ENCODE measurements at regions not wholly inside any gene's neighbourhood (a gene's known extent, or its start where the extent isn't known, plus 50 kb on each side); places are given as distances from the start of the nearest gene placed in this dataset.

GRCh38 chr3:137642831-137643230 lies 121.3 kb upstream of the SOX14 start:
- Histone ChIP-seq H3K9me2 (ENCODE audit: insufficient read depth, low read length) (no peaks in the 10 kb centered on the region), H3K79me2 (replicated peaks; ENCODE audit: insufficient read depth, low read length) (no peaks in the 10 kb centered on the region), H3K27me3 (ENCODE audit: insufficient read depth, low read depth, low read length) (no peaks in the 10 kb centered on the region), H2AFZ (ENCODE audit: low read depth, low read length) (no peak overlapping the region), H3K9me3 (ENCODE audit: low read length) (no peaks in the 10 kb centered on the region), H3F3A (ENCODE audit: insufficient read depth, low read length, poor library complexity, severe bottlenecking) (no peaks in the 10 kb centered on the region), H3K4me3 (ENCODE audit: low read length) (no peak overlapping the region), H3K9ac (ENCODE audit: low read length) (no peak overlapping the region), H3K4me2 (ENCODE audit: low read length) (no peak overlapping the region), H4K20me1 (ENCODE audit: insufficient read depth) (no peaks in the 10 kb centered on the region), H3K27ac (ENCODE audit: low read length) (no peak overlapping the region), H3K36me3 (ENCODE audit: insufficient read depth, low read length) (no peaks in the 10 kb centered on the region)
- TF ChIP-seq RAD21 (conservative IDR thresholded peaks at IDR 0.05) (no peak), TAF1 (IDR thresholded peaks at IDR 0.05; ENCODE audit: low read depth) (no peak), REST (IDR thresholded peaks at IDR 0.05; ENCODE audit: borderline replicate concordance) (no peak), EP300 (conservative IDR thresholded peaks at IDR 0.05; ENCODE audit: poor library complexity, severe bottlenecking) (no peak), SMC3 (conservative IDR thresholded peaks at IDR 0.05; ENCODE audit: poor library complexity) (no peak), CTCF (IDR thresholded peaks at IDR 0.05; ENCODE audit: poor library complexity, severe bottlenecking) (no peak), POLR2AphosphoS5 (IDR thresholded peaks at IDR 0.05) (no peak), MXI1 (conservative IDR thresholded peaks at IDR 0.05; ENCODE audit: poor library complexity, severe bottlenecking) (no peak), EZH2 (IDR thresholded peaks at IDR 0.05; ENCODE audit: borderline replicate concordance, insufficient read depth, low read length, poor library complexity, severe bottlenecking) (no peak)

GRCh38 chr3:137647179-137647578 lies 116.9 kb upstream of the SOX14 start:
- Histone ChIP-seq H3K9me3 (ENCODE audit: low read length) (no peaks in the 10 kb centered on the region), H3F3A (ENCODE audit: insufficient read depth, low read length, poor library complexity, severe bottlenecking) (no peaks in the 10 kb centered on the region), H3K4me2 (ENCODE audit: low read length) (no peak overlapping the region), H3K9ac (ENCODE audit: low read length) (no peak overlapping the region), H2AFZ (ENCODE audit: low read depth, low read length) (no peak overlapping the region), H3K9me2 (ENCODE audit: insufficient read depth, low read length) (no peaks in the 10 kb centered on the region), H3K27ac (ENCODE audit: low read length) (no peak overlapping the region), H3K79me2 (replicated peaks; ENCODE audit: insufficient read depth, low read length) (no peaks in the 10 kb centered on the region), H3K4me3 (ENCODE audit: low read length) (no peak overlapping the region), H3K27me3 (ENCODE audit: insufficient read depth, low read depth, low read length) (no peaks in the 10 kb centered on the region), H3K36me3 (ENCODE audit: insufficient read depth, low read length) (no peaks in the 10 kb centered on the region), H4K20me1 (ENCODE audit: insufficient read depth) (no peaks in the 10 kb centered on the region)
- TF ChIP-seq RAD21 (conservative IDR thresholded peaks at IDR 0.05) (no peak), TAF1 (IDR thresholded peaks at IDR 0.05; ENCODE audit: low read depth) (no peak), POLR2AphosphoS5 (IDR thresholded peaks at IDR 0.05) (no peak), MXI1 (conservative IDR thresholded peaks at IDR 0.05; ENCODE audit: poor library complexity, severe bottlenecking) (no peak), EZH2 (IDR thresholded peaks at IDR 0.05; ENCODE audit: borderline replicate concordance, insufficient read depth, low read length, poor library complexity, severe bottlenecking) (no peak), REST (IDR thresholded peaks at IDR 0.05; ENCODE audit: borderline replicate concordance) (no peak), EP300 (conservative IDR thresholded peaks at IDR 0.05; ENCODE audit: poor library complexity, severe bottlenecking) (no peak), SMC3 (conservative IDR thresholded peaks at IDR 0.05; ENCODE audit: poor library complexity) (no peak), CTCF (IDR thresholded peaks at IDR 0.05; ENCODE audit: poor library complexity, severe bottlenecking) (no peak)

Data from neural cell (in vitro differentiated cells).